SJSA1 (cell line): ENCODE measurements at regions not wholly inside any gene's neighbourhood (a gene's known extent, or its start where the extent isn't known, plus 50 kb on each side); places are given as distances from the start of the nearest gene placed in this dataset.

Experiments
- DNase-seq, 2 experiments: peaks; one replicate each; pipeline ENCODE4 v3.0.0-alpha.2; 2015 to 2020; ENCODE audit warnings: low spot score in 2 of 2, low read depth in 1 of 2
- H3K27ac ChIP-seq: fragments of 250-450 bp; sonication (Bioruptor Pico); 2 replicates; pipeline ENCODE4 v1.5.1; 2020; ENCODE audit warnings: mild to moderate bottlenecking, moderate library complexity
- H3K27me3 ChIP-seq: fragments of 250-450 bp; sonication (Bioruptor Pico); replicated peaks from 2 replicates; pipeline ENCODE4 v1.5.1; 2020; ENCODE audit warnings: mild to moderate bottlenecking, moderate library complexity
- H3K36me3 ChIP-seq: fragments of 250-450 bp; sonication (Bioruptor Pico); 2 replicates; pipeline ENCODE4 v1.5.1; 2020; ENCODE audit warnings: mild to moderate bottlenecking
- H3K4me1 ChIP-seq: fragments of 250-450 bp; sonication (Bioruptor Pico); replicated peaks from 2 replicates; pipeline ENCODE4 v1.6.1; 2021; ENCODE audit warnings: mild to moderate bottlenecking
- H3K4me3 ChIP-seq: fragments of 250-450 bp; sonication (Bioruptor Pico); 2 replicates; pipeline ENCODE4 v1.5.1; 2020; ENCODE audit warnings: mild to moderate bottlenecking
- H3K9me3 ChIP-seq: fragments of 250-450 bp; sonication (Bioruptor Pico); replicated peaks from 2 replicates; pipeline ENCODE4 v1.5.1; 2020; ENCODE audit warnings: mild to moderate bottlenecking

DNA sequence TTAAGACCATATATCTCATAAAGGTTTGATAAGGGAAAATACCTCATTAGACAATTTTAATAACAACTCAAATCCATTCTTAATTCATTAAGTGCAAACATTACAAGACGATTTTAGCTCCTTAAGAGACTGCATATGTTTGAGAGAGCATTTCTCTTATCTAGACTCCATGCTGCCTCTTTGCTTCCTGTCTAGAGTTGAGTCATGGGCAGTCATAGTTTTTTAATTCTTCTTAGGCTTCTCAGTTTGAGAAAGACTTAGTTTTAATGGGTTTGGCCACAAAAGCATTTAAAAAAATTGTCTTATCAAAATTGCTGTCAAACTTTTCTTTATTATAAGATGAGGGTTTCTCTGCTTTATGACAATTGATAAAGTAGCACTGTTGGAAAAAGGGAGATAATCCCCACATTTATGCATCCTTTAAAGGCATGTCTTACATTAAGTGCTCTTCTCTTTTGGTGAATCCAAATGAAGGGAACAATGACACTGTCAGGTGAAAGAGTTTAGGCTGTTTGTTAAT lies 713.4 kb downstream of the PCDH18 start:
- no peak overlapping the region for H3K4me3 ChIP-seq
- no peak overlapping the region for H3K27ac ChIP-seq
- no peaks in the 10 kb centered on the region for H3K27me3 ChIP-seq
- DNase-seq, result no peak
- no peaks in the 10 kb centered on the region for H3K36me3 ChIP-seq
- H3K9me3 ChIP-seq, result no peaks in the 10 kb centered on the region
- H3K4me1 ChIP-seq, result no peaks in the 10 kb centered on the region

DNA sequence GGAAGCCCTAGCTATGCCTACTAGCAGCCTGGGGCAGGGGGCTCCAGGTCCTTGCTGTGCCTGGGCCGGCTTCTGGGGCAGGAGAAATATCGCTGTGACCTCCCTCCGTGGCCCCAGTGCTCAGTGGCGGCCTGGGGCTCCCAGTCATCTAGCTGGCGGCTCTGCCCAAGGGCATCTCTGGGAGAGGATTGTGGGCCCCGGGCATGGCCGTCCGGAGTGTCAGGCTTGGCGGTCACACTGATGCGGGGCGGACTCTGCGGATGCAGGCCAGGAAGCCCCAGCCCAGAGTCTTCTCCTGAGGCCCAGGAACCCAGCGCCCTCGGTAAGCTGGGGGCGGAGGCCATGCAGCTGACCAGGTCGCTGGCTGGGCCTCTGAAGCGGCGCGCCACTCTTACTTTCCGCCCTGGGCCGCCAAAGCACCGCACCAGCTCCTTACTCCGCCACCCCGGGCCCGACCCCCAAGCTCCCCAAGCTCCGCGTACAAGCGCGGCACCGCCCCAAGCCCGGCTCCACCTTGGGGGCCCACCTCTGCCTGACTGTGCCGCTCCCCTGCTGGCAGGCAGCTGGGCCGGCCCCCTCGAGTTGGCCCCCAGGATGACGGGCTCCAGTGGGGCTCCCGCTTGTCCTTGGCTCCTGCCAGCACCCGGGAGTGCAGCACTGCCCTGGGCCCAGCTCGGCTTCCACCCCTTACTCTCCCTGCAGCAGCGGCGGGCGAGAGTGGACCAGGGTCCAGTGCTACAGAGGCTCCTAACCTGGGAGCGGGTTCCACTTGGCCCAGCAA lies 720.0 kb downstream of the PCDH18 start:
- H3K27ac ChIP-seq, result no peak overlapping the region
- peak in 1 of 2 experiments; percentile 37 for DNase-seq
- no peaks in the 10 kb centered on the region for H3K36me3 ChIP-seq
- H3K4me1 ChIP-seq, result no peaks in the 10 kb centered on the region
- no peak overlapping the region for H3K4me3 ChIP-seq
- no peaks in the 10 kb centered on the region for H3K9me3 ChIP-seq
- no peaks in the 10 kb centered on the region for H3K27me3 ChIP-seq

DNA sequence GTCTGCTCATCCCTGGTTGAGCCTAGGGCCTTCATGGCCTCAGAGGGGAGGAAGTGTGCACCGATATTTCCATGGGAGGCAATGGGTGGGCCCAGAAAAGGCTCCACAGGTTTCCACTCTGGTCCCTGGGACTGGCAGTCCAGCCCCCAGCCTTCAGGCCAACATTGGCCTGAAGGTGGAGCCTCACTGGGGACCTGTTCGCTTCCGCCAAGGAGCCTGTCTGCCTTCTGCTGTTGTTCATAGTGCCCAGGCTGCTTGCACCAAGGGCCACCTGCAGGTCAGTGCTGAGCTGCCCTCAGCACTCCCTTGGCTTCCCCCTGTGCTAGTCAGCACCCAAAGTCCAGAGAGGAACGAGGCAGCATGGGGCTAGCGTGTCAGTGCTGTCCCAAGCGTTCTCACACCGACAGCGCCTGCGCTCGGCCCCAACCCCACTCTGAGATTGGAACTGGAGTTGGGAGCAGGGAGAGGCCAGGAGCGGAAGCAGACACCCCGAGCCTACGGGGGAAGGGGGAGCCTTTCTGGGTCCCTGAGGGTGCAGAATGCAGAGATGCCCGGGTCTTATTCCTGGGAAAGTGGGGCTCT lies 720.7 kb downstream of the PCDH18 start:
- no peaks in the 10 kb centered on the region for H3K4me1 ChIP-seq
- H3K27me3 ChIP-seq, result no peaks in the 10 kb centered on the region
- no peaks in the 10 kb centered on the region for H3K9me3 ChIP-seq
- H3K27ac ChIP-seq, result no peak overlapping the region
- no peak for DNase-seq
- no peaks in the 10 kb centered on the region for H3K36me3 ChIP-seq
- no peak overlapping the region for H3K4me3 ChIP-seq

DNA sequence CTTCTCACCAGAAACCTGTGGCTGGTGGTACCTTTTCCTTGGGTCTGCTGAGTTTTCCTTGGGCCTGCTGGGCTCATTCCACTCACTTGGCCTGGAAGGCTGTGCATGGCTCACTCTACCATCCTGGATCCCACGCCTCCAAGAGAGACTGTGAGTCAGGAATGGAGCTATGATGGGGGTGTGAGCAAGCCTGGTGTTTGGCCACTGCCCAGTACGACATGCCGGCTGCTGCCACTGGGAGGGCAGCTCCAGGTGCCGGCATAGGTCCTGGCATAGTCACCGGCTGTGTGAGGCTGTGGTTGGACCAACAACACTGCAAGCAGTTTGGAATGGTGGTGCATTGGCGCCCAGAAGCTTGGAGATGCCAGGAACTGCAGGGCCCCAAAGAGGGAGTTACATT lies 721.7 kb downstream of the PCDH18 start:
- no peak for DNase-seq

DNA sequence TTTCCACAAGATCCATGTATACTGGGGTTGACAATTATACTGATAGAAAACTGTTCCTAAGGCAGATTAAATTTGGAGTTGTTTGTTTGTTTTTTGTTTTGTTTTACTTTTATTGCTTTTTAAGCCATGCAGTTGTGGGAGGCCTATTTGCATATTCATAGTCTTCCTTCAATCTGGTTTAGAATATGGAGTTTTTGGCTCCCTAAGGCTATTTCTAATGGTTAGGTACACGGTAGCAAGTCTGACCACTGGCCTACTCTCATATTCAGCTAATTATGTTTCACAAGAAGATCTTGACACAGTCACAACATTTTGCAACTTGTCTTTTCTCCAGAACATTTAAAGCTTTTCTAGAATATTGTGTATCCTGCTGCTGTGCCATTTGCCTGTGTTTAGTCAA lies 725.5 kb downstream of the PCDH18 start:
- Histone ChIP-seq H3K27me3 (no peaks in the 10 kb centered on the region), H3K9me3 (no peaks in the 10 kb centered on the region), H3K4me1 (no peaks in the 10 kb centered on the region), H3K27ac (no peak overlapping the region), H3K36me3 (no peaks in the 10 kb centered on the region), H3K4me3 (no peak overlapping the region)
- no peak for DNase-seq

More for the DNA sequence above, 721.7 kb downstream of the PCDH18 start:
- no peaks in the 10 kb centered on the region for H3K9me3 ChIP-seq
- H3K27me3 ChIP-seq, result no peaks in the 10 kb centered on the region
- no peaks in the 10 kb centered on the region for H3K4me1 ChIP-seq
- no peak overlapping the region for H3K4me3 ChIP-seq
- no peak overlapping the region for H3K27ac ChIP-seq
- no peaks in the 10 kb centered on the region for H3K36me3 ChIP-seq

DNA sequence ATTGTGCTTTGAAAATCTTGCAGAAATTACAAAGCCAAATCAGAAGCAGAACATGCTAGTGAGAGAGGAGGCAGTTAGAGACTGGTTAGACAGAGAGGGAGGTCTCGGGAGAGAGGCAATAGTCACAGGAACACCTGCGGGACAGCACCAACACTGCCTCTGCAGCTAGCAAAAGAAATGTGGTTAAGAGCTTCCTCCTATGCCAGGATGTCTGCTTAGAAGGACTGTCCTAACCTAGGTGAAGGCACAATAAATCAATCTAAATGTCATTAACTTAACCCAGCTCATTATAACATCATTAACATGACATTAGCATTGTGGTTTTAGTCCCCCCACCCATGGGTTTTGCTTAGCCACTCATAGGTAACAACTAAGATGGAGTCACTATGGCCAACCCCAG lies 726.7 kb downstream of the PCDH18 start:
- Histone ChIP-seq H3K4me3 (no peak overlapping the region), H3K27ac (no peak overlapping the region), H3K9me3 (no peaks in the 10 kb centered on the region), H3K27me3 (no peaks in the 10 kb centered on the region), H3K4me1 (no peaks in the 10 kb centered on the region), H3K36me3 (no peaks in the 10 kb centered on the region)
- no peak for DNase-seq

DNA sequence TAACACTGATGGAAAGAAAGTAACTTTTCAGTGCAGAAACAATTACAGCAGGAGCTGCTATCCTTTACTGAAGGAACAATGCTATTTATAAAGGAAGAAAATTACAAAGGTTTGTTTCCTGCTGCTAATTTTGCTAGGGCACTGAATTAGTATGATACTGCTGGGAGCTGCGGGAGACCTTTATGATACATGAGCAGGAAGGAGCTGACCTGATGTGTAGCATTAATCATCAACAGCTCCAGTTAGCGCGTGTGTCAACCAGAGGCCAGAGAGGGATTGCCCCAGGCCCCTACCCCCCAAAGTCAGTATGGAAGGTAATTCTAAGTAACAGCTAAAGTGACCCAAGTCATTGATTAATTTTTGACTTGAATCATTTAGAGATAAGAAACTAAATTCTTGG lies 728.9 kb downstream of the PCDH18 start:
- DNase-seq, result no peak
- H3K9me3 ChIP-seq, result no peaks in the 10 kb centered on the region
- H3K4me1 ChIP-seq, result no peaks in the 10 kb centered on the region
- no peak overlapping the region for H3K4me3 ChIP-seq
- H3K27ac ChIP-seq, result no peak overlapping the region
- H3K36me3 ChIP-seq, result no peaks in the 10 kb centered on the region
- H3K27me3 ChIP-seq, result no peaks in the 10 kb centered on the region

DNA sequence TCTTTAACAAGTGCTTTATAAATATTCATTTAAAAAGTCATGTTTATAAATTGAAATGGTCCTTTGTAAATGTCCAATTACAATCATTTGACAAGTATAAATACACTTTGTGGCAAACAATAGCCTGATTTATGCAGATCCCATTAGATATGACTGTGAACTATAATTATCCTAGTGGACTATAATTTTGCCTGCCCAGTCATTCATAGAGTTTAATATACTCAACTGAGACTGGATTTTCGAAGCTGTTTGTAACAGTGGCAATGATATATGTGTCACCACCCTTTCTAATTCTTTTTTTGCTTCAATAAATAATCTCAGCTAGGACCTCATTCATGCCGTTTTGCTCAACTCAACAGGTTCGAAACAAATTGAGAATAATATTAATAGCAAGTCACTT lies 732.0 kb downstream of the PCDH18 start:
- no peaks in the 10 kb centered on the region for H3K9me3 ChIP-seq
- H3K27me3 ChIP-seq, result no peaks in the 10 kb centered on the region
- DNase-seq, result no peak
- no peaks in the 10 kb centered on the region for H3K36me3 ChIP-seq
- no peaks in the 10 kb centered on the region for H3K4me1 ChIP-seq
- H3K4me3 ChIP-seq, result no peak overlapping the region
- no peak overlapping the region for H3K27ac ChIP-seq

DNA sequence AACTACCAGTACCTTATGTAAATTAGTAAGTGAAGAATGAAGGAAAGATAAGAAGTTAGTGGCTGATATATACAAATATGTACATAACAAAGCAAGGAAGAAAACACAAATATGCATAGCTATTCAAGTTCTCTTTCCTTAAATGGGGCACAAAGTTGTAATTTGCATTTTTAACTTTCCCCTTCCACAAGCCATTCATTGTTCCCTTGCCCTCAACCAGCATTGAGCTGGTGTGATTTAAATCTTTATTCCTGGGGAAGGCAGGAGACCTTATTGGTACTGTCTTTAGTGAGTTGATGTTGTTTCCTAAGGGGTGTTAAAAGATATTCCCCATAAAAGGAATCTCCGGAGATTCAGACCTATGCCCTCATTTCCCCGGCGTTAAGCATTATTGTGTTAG lies 735.3 kb downstream of the PCDH18 start:
- H3K36me3 ChIP-seq, result no peaks in the 10 kb centered on the region

DNA sequence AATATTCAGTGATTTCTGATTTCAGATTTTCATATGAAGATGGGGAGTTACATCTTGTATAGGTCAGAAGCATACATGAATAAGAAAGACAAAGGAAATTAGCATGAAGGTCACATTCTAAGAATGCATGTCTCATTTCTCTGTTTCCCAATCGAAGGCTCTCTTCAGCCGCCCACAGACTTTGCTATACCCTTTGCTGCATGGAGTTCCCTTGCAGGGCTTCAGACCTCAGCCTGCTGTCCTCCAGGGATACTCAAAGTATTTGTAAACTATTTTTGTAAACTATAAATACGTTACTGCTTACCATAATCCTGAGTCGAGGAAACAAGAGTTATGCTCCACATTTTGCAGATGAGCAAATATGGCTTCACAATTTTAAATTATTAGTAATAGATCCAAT lies 738.4 kb downstream of the PCDH18 start:
- Histone ChIP-seq H3K4me1 (no peaks in the 10 kb centered on the region), H3K36me3 (no peaks in the 10 kb centered on the region), H3K4me3 (no peak overlapping the region), H3K27me3 (no peaks in the 10 kb centered on the region), H3K9me3 (no peaks in the 10 kb centered on the region), H3K27ac (no peak overlapping the region)
- no peak for DNase-seq

More for the DNA sequence above, 735.3 kb downstream of the PCDH18 start:
- no peaks in the 10 kb centered on the region for H3K9me3 ChIP-seq
- DNase-seq, result no peak
- H3K27me3 ChIP-seq, result no peaks in the 10 kb centered on the region
- H3K4me1 ChIP-seq, result no peaks in the 10 kb centered on the region
- H3K27ac ChIP-seq, result no peak overlapping the region
- H3K4me3 ChIP-seq, result no peak overlapping the region

DNA sequence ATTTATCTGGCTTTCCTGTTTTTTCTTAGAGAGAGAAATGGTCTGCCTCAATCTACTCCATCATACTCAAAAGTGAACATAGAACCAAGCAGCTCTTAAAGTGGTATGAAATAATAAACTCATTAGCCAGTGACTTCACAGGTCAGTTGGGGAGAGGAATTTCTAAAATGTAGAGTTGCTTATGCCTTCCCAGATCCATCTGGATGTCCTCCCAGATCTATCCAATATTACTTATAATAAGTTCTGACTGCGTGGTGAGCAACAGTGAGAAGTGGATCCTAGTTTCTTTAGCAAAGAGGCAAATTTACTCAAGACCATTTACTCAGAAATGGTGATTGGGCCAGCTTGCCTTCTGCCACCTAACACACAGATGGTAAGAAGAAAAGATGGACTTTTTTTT lies 748.0 kb downstream of the PCDH18 start:
- DNase-seq, result no peak
- Histone ChIP-seq H3K9me3 (no peaks in the 10 kb centered on the region), H3K36me3 (no peaks in the 10 kb centered on the region), H3K4me1 (no peaks in the 10 kb centered on the region), H3K27me3 (no peaks in the 10 kb centered on the region), H3K4me3 (no peak overlapping the region), H3K27ac (no peak overlapping the region)

DNA sequence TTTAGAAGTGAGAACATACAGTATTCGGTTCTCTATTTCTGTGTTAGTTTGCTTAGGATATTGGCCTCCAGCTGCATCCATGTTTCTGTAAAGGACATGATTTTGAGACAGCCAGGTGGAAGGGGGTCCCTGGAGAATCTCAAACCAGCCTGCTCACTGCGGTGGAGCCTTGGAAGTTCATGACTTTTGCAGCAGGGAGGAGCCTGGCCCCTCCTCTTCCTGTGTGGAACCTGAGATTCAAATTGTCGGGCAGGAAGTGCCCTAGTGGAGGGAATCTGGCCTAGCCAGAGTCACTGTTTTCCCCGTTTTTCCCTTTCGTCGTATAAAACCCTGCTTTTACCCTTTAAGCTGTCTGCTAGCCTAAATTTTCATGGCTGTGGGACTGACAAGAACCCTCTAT lies 762.6 kb downstream of the PCDH18 start:
- no peaks in the 10 kb centered on the region; the same call in 1 of the 2 replicates for H3K27me3 ChIP-seq
- H3K4me3 ChIP-seq, result no peak overlapping the region
- H3K27ac ChIP-seq, result no peak overlapping the region
- no peaks in the 10 kb centered on the region for H3K4me1 ChIP-seq
- no peak for DNase-seq
- H3K9me3 ChIP-seq, result no peaks in the 10 kb centered on the region
- no peaks in the 10 kb centered on the region for H3K36me3 ChIP-seq

DNA sequence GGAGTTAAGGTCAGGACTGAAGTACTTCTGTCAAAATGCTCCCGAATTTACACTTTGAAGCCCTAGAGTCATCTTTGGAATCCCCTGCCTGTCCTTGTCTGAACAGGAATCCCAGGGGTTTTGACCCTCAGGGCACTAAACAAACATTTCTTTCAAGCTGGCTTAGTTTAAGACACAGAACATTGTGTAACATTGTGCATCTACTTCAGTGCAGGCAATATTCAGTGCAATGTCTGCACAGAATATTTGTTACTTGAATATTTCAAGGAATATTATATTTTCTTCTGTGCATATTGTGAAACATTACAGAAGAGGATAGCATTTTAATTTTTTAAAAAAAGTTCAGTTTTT lies 763.4 kb downstream of the PCDH18 start:
- Histone ChIP-seq H3K9me3 (no peaks in the 10 kb centered on the region), H3K27ac (no peak overlapping the region), H3K4me3 (no peak overlapping the region), H3K27me3 (no peaks in the 10 kb centered on the region; the same call in 1 of the 2 replicates), H3K4me1 (no peaks in the 10 kb centered on the region), H3K36me3 (no peaks in the 10 kb centered on the region)
- DNase-seq, result no peak

DNA sequence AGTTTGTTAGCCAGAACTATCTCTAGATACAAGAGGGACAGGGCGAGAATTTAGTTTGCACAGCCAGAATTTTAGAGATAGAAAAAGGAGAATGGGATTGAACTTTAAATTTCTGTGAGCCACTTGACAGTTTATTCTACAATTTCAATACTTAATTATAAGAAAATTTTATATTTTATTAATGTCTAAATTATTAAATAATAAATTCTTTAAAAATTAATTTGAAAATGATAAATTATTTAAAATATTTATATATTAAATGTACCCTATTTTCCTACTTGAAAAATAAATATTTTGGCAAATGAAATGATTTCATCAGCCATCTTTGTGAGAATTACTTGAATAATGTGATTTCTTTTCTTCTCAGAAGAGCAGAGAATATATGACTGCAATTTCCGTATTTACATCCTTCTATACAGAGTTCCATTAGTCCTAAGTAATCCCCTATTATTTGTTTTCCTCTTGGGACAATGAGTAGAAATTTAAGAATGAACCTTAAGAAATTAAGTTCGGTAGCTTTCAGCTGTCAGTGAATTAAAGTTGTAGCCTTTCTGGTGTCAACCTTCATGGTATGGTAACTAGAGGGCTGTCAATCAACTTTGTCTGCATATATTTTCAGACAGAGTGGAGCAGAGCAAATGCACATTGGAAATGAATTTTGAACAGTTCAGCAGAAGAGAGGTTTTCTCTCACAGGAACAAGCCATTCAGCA lies 763.9 kb downstream of the PCDH18 start:
- H3K4me3 ChIP-seq, result no peak overlapping the region
- no peaks in the 10 kb centered on the region for H3K4me1 ChIP-seq
- H3K27me3 ChIP-seq, result no peaks in the 10 kb centered on the region; the same call in 1 of the 2 replicates
- DNase-seq, result no peak
- no peaks in the 10 kb centered on the region for H3K36me3 ChIP-seq
- no peak overlapping the region for H3K27ac ChIP-seq
- H3K9me3 ChIP-seq, result no peaks in the 10 kb centered on the region
